ENCODE measurements at regions not wholly inside any gene's neighbourhood (a gene's known extent, or its start where the extent isn't known, plus 50 kb on each side); places are given as distances from the start of the nearest gene placed in this dataset.

DNA sequence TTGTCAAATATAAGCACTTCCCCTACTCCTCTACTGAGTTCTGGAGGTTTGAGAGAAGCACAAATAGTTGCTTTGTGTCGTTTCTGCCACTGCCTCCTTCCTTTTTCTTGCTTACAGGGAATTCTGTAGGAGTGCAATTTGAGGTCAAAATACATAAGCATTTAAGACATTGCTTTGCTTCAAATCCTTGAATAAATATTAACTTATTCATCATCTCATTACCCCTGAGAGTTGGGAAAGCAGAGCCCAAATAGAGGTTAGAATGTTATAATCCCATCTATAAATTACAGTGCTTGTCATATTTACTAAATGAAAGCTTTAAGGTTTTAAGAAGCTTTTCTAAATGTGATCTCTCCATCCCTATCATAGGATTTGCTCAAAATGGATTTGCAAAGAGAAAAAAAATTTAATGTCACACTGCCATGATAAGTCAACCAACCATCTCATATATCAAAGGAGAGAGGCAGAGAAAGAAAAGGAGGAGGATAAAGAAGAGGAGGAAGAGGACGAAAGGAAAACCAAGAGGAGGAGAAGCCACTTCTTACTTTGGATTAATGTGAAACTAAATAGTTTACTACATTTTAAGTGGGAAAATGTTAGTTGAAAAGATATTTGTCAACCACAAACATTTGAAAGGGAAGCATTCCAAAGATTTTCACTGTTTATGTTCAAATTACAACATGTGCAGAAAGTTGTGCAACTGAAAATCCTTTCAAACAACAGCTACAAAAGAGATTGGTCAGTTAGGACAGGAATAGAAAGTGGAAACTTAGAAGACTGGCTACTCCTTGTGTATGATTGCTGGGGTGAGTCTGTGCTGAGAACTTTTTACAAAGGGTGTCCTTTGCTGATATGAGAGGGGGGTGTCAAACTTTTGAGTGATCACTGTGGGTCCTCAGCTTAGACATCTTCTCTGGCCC is 277.3 kb upstream of the FN1 start:
- TF ChIP-seq, protein P1, sequence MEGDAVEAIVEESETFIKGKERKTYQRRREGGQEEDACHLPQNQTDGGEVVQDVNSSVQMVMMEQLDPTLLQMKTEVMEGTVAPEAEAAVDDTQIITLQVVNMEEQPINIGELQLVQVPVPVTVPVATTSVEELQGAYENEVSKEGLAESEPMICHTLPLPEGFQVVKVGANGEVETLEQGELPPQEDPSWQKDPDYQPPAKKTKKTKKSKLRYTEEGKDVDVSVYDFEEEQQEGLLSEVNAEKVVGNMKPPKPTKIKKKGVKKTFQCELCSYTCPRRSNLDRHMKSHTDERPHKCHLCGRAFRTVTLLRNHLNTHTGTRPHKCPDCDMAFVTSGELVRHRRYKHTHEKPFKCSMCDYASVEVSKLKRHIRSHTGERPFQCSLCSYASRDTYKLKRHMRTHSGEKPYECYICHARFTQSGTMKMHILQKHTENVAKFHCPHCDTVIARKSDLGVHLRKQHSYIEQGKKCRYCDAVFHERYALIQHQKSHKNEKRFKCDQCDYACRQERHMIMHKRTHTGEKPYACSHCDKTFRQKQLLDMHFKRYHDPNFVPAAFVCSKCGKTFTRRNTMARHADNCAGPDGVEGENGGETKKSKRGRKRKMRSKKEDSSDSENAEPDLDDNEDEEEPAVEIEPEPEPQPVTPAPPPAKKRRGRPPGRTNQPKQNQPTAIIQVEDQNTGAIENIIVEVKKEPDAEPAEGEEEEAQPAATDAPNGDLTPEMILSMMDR (IDR thresholded peaks at IDR 0.05; ENCODE audit: borderline replicate concordance, insufficient read depth, low read depth, low read length) = no peak
- H3K4me3 ChIP-seq (ENCODE audit: low read depth, low read length) = no peak overlapping the region

GRCh38 chr2:215712219-215712868 is 276.5 kb upstream of the FN1 start:
- TF ChIP-seq, protein P1 (IDR thresholded peaks at IDR 0.05; ENCODE audit: borderline replicate concordance, insufficient read depth, low read depth, low read length) = no peak
- H3K4me3 ChIP-seq (ENCODE audit: low read depth, low read length) = no peak overlapping the region

DNA sequence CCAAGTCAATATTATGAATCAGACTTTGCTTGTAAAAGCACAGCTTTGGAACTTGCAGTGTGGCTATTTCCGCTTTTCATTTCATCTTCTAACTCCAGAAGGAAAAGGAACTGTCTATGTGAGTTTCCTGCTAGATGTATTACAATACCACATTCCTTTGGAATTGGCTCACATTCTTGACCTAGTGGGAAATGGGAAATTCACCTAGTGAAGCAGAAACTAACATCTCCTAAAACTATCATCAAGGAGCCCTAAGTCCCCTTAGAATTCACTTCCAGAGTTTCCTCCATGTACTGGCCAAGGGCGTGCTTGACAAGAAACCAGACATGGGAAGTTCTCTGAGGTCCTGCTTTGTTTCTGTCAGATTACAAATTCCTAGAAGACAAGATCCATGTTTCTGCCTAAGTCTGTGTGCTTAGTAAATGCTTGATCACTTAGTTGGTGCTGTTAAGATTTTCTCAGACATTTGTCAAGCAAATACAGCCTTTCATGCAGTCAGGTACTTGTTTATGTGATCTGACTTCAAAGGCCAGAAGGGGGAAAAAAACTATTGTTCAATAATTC is 275.7 kb upstream of the FN1 start:
- TF ChIP-seq, protein P1 (IDR thresholded peaks at IDR 0.05; ENCODE audit: borderline replicate concordance, insufficient read depth, low read depth, low read length) = no peak
- no peak overlapping the region for H3K4me3 ChIP-seq (ENCODE audit: low read depth, low read length)

DNA sequence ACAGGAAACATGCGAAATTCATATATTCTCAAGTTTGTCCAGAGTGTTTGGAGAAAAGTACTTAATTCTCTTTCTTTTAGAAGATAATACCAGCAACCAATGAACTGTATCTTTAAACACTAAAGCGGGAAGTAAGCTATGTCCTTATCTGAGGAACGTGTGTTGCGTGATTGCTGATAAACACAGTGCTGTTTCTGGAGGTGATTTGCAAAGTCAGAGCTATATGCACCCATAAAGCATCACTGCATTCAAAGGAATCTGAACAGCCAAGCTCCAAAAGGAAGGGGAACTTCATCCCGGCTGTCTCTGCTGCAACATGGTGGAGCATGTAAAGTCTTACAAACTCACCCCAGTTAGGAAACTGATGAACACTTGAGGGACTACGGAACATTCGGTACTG is 271.7 kb upstream of the FN1 start:
- TF ChIP-seq, protein P1 (IDR thresholded peaks at IDR 0.05; ENCODE audit: borderline replicate concordance, insufficient read depth, low read depth, low read length) = no peak
- no peak overlapping the region for H3K4me3 ChIP-seq (ENCODE audit: low read depth, low read length)

DNA sequence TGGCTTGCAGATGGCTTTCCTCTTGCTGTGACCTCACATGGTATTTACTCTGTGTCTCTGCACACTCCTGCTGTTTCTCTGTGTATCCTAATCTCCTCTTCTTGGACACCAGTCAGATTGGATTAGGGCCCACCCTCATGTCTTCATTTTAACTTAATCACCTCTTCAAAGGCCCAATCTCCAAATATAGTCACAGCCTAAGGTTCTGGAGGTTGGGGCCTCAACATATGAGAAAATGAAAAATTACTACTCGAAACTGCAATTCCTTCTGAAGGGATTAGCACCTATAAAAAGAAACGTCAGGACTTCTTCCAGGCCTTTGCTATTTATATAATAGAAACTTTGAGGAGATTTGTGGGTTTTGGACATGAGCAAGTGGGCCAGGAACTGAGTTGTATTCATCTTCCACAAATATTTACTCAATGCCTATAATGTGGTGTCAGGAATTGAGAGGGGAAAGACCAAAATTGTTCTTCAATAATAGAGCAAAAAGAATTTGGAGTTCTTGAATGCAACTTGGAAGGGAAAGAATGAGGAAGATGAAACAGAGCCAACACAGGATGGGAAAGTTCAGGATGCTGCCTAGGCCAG is 270.0 kb upstream of the FN1 start:
- TF ChIP-seq, protein P1 (IDR thresholded peaks at IDR 0.05; ENCODE audit: borderline replicate concordance, insufficient read depth, low read depth, low read length) = no peak
- H3K4me3 ChIP-seq (ENCODE audit: low read depth, low read length) = no peak overlapping the region

DNA sequence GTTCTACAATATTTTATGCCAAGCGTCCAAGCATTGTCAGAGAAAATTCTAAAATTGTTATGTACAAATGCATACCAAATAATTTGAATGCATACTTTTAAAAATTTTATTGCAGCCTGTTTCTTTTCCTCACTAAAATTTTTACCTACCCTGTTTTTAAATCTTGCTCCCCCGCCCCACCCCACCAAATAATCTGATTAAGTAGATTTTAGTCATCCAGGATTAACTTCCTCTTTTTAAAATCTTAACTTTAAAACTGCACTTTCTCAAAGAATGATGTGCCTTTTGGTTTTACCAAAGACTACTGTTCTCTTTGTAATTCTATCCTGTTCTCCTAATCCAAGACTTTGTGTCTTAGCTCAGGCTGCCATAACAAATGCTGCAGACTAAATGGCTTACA is 269.4 kb upstream of the FN1 start:
- TF ChIP-seq, protein P1 (IDR thresholded peaks at IDR 0.05; ENCODE audit: borderline replicate concordance, insufficient read depth, low read depth, low read length) = no peak

More for the DNA sequence above, 269.4 kb upstream of the FN1 start:
- H3K4me3 ChIP-seq (ENCODE audit: low read depth, low read length) = no peak overlapping the region
